Ishikawa (cell line): ENCODE measurements at regions not wholly inside any gene's neighbourhood (a gene's known extent, or its start where the extent isn't known, plus 50 kb on each side); places are given as distances from the start of the nearest gene placed in this dataset.

Source experiments
- CEBPB ChIP-seq: IDR thresholded peaks from 2 replicates; pipeline ENCODE4 v1.6.1; 2012
- EP300 ChIP-seq: IDR thresholded peaks from 2 replicates; pipeline ENCODE4 v1.6.1; 2012; ENCODE audit warnings: borderline replicate concordance
- TCF12 ChIP-seq: IDR thresholded peaks from 2 replicates; pipeline ENCODE4 v1.6.1; 2012; ENCODE audit warnings: low read depth
- TF ChIP-seq, protein P1 (sequence below): IDR thresholded peaks from 2 replicates; pipeline ENCODE4 v1.6.1; 2012; ENCODE audit warnings: low read depth, mild to moderate bottlenecking

DNA sequence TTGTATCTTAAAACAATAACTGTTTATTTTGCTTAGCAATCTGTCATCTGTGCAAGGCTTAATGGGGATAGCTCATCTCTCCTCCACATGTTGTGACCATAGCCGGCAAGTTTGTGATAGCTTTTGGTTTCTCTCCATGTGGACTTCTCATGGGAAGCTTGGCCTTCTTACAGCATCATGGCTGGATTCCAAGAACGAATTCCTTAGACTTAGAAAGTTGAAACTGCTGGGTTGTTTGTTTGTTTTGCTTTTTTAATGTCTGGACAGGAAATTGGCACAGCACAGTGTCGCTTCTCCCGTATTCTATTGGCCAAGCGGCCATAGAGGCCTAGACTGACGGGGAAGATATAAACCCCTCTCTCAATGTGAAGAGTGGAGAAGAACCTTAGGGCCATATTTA is 61.0 kb upstream of the PRDM9 start:
- TF ChIP-seq CEBPB, result no peak
- no peak for TF ChIP-seq TCF12
- TF ChIP-seq, protein P1, sequence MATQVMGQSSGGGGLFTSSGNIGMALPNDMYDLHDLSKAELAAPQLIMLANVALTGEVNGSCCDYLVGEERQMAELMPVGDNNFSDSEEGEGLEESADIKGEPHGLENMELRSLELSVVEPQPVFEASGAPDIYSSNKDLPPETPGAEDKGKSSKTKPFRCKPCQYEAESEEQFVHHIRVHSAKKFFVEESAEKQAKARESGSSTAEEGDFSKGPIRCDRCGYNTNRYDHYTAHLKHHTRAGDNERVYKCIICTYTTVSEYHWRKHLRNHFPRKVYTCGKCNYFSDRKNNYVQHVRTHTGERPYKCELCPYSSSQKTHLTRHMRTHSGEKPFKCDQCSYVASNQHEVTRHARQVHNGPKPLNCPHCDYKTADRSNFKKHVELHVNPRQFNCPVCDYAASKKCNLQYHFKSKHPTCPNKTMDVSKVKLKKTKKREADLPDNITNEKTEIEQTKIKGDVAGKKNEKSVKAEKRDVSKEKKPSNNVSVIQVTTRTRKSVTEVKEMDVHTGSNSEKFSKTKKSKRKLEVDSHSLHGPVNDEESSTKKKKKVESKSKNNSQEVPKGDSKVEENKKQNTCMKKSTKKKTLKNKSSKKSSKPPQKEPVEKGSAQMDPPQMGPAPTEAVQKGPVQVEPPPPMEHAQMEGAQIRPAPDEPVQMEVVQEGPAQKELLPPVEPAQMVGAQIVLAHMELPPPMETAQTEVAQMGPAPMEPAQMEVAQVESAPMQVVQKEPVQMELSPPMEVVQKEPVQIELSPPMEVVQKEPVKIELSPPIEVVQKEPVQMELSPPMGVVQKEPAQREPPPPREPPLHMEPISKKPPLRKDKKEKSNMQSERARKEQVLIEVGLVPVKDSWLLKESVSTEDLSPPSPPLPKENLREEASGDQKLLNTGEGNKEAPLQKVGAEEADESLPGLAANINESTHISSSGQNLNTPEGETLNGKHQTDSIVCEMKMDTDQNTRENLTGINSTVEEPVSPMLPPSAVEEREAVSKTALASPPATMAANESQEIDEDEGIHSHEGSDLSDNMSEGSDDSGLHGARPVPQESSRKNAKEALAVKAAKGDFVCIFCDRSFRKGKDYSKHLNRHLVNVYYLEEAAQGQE, result no peak
- no peak for TF ChIP-seq EP300
